ENCODE measurements at regions not wholly inside any gene's neighbourhood (a gene's known extent, or its start where the extent isn't known, plus 50 kb on each side); places are given as distances from the start of the nearest gene placed in this dataset.

GRCh38 chr13:76414320-76414719, 471.9 kb downstream of the KCTD12 start:
- no peak for DNase-seq

GRCh38 chr13:76406243-76406642, 480.0 kb downstream of the KCTD12 start:
- DNase-seq = no peak

- DNase-seq = no peak
Observed at GRCh38 chr13:76398425-76398824, 487.8 kb downstream of the KCTD12 start.

GRCh38 chr13:76397413-76397812, 488.8 kb downstream of the KCTD12 start:
- no peak for DNase-seq

- DNase-seq = no peak
Observed at GRCh38 chr13:76389321-76389720, 496.9 kb downstream of the KCTD12 start.

- DNase-seq = no peak
Observed at GRCh38 chr13:76387566-76387965, 498.6 kb downstream of the KCTD12 start.

GRCh38 chr13:76386321-76386720, 499.9 kb downstream of the KCTD12 start:
- DNase-seq = no peak

GRCh38 chr13:76385586-76385985, 500.6 kb downstream of the KCTD12 start:
- no peak for DNase-seq

GRCh38 chr13:76383676-76384461, 502.3 kb downstream of the KCTD12 start:
- peak; percentile 56 for DNase-seq

GRCh38 chr13:76380446-76381065, 505.6 kb downstream of the KCTD12 start:
- no peak for DNase-seq

- DNase-seq = no peak
Observed at GRCh38 chr13:76379341-76380105, 506.7 kb downstream of the KCTD12 start.

GRCh38 chr13:76378767-76379166, 507.4 kb downstream of the KCTD12 start:
- DNase-seq = no peak

GRCh38 chr13:76363682-76364289, 522.4 kb downstream of the KCTD12 start:
- DNase-seq = no peak

GRCh38 chr13:76361868-76362267, 524.3 kb downstream of the KCTD12 start:
- no peak for DNase-seq

GRCh38 chr13:76351541-76352229, 534.5 kb downstream of the KCTD12 start:
- no peak for DNase-seq

- DNase-seq = no peak
Observed at GRCh38 chr13:76350399-76350798, 535.8 kb downstream of the KCTD12 start.

GRCh38 chr13:76349700-76350099, 536.5 kb downstream of the KCTD12 start:
- DNase-seq = no peak

- DNase-seq = no peak
Observed at GRCh38 chr13:76339649-76340048, 546.6 kb downstream of the KCTD12 start.

GRCh38 chr13:76338003-76338402, 548.2 kb downstream of the KCTD12 start:
- no peak for DNase-seq

GRCh38 chr13:76336889-76337844, 549.0 kb downstream of the KCTD12 start:
- DNase-seq = no peak

GRCh38 chr13:76335463-76335862, 550.7 kb downstream of the KCTD12 start:
- no peak for DNase-seq

All from right forelimb (tissue), 1 donor.